Mesothelial cell of epicardium (in vitro differentiated cells): ENCODE measurements at regions not wholly inside any gene's neighbourhood (a gene's known extent, or its start where the extent isn't known, plus 50 kb on each side); places are given as distances from the start of the nearest gene placed in this dataset.
"Not testable (repeated sequence)": the region's sequence is repeated elsewhere in the genome, so short reads cannot be mapped to it uniquely, and the experiment has no call there.

Experiments used
- DNase-seq, 2 experiments: peaks; one replicate each; pipeline ENCODE4 v3.0.0; 2021; ENCODE audit warnings: low spot score in 2 of 2; ENCODE audit not compliant: unreplicated experiment in 2 of 2
- H3K27ac Mint-ChIP-seq: 2 replicates; pipeline ENCODE4 v1.8.0; 2021; ENCODE audit warnings: mixed read lengths
- H3K27me3 Mint-ChIP-seq: 2 replicates; pipeline ENCODE4 v1.8.0; 2021; ENCODE audit warnings: low read depth, mixed read lengths
- H3K36me3 Mint-ChIP-seq: 2 replicates; pipeline ENCODE4 v1.8.0; 2021; ENCODE audit warnings: mixed read lengths
- H3K4me1 Mint-ChIP-seq: 2 replicates; pipeline ENCODE4 v1.8.0; 2021; ENCODE audit warnings: mixed read lengths
- H3K4me3 Mint-ChIP-seq: 2 replicates; pipeline ENCODE4 v1.8.0; 2021; ENCODE audit warnings: mild to moderate bottlenecking, moderate library complexity, mixed read lengths
- H3K9me3 Mint-ChIP-seq: 2 replicates; pipeline ENCODE4 v1.8.0; 2021; ENCODE audit warnings: mixed read lengths
- CTCF ChIP-seq: fragments of 200-600 bp; sonication (generic); IDR thresholded peaks from one replicate; pipeline ENCODE4 v1.5.0; 2021; ENCODE audit warnings: antibody characterized with exemption; ENCODE audit not compliant: unreplicated experiment

- H3K4me1 Mint-ChIP-seq, result peaks cover 2% of the 10 kb centered on the region
- H3K27ac Mint-ChIP-seq, result no peak overlapping the region
- no peaks in the 10 kb centered on the region for H3K36me3 Mint-ChIP-seq
- no peak for DNase-seq
- H3K9me3 Mint-ChIP-seq, result no peaks in the 10 kb centered on the region
- peaks cover 2% of the 10 kb centered on the region for H3K27me3 Mint-ChIP-seq
- no peak for TF ChIP-seq CTCF
- H3K4me3 Mint-ChIP-seq, result no peak overlapping the region
Observed at GRCh38 chr13:61495648-61496047, 80.0 kb upstream of the PCDH20 start.

- not testable (repeated sequence) for H3K27me3 Mint-ChIP-seq, H3K27ac Mint-ChIP-seq, DNase-seq, H3K9me3 Mint-ChIP-seq, H3K4me1 Mint-ChIP-seq, H3K36me3 Mint-ChIP-seq, H3K4me3 Mint-ChIP-seq
Observed at GRCh38 chr13:61493556-61493955, 77.9 kb upstream of the PCDH20 start.

GRCh38 chr13:61486496-61486895, 70.8 kb upstream of the PCDH20 start:
- Mint-ChIP-seq H3K4me1 (no peaks in the 10 kb centered on the region), H3K4me3 (no peak overlapping the region), H3K27ac (no peak overlapping the region), H3K36me3 (no peaks in the 10 kb centered on the region), H3K9me3 (peaks cover 4% of the 10 kb centered on the region), H3K27me3 (peaks cover 5% of the 10 kb centered on the region)
- TF ChIP-seq CTCF, result no peak
- DNase-seq, result no peak

GRCh38 chr13:61485128-61485765, 69.6 kb upstream of the PCDH20 start:
- Mint-ChIP-seq H3K27me3 (peaks cover 9% of the 10 kb centered on the region), H3K4me3 (no peak overlapping the region), H3K9me3 (peaks cover 4% of the 10 kb centered on the region), H3K27ac (no peak overlapping the region), H3K4me1 (no peaks in the 10 kb centered on the region), H3K36me3 (no peaks in the 10 kb centered on the region)
- TF ChIP-seq CTCF, result no peak
- no peak for DNase-seq

GRCh38 chr13:61477619-61478018, 62.0 kb upstream of the PCDH20 start:
- Mint-ChIP-seq H3K36me3 (no peaks in the 10 kb centered on the region), H3K4me1 (no peaks in the 10 kb centered on the region), H3K27me3 (peaks cover 20% of the 10 kb centered on the region), H3K27ac (no peak overlapping the region), H3K4me3 (no peak overlapping the region), H3K9me3 (peaks cover 9% of the 10 kb centered on the region)
- no peak for TF ChIP-seq CTCF
- DNase-seq, result no peak

GRCh38 chr13:61470786-61471185, 55.1 kb upstream of the PCDH20 start:
- H3K27me3 Mint-ChIP-seq, result peaks cover 10% of the 10 kb centered on the region
- no peak for TF ChIP-seq CTCF
- H3K36me3 Mint-ChIP-seq, result no peaks in the 10 kb centered on the region
- no peaks in the 10 kb centered on the region for H3K9me3 Mint-ChIP-seq
- no peak overlapping the region for H3K27ac Mint-ChIP-seq
- DNase-seq, result no peak
- H3K4me3 Mint-ChIP-seq, result no peak overlapping the region
- peaks cover 4% of the 10 kb centered on the region for H3K4me1 Mint-ChIP-seq
